Stimulated activated CD4-positive, alpha-beta T cell treated with anti-CD3 and anti-CD28 coated beads, TNF-alpha, amount 100 ng/mL, for 1 hour (primary cell): ENCODE measurements at regions not wholly inside any gene's neighbourhood (a gene's known extent, or its start where the extent isn't known, plus 50 kb on each side); places are given as distances from the start of the nearest gene placed in this dataset.
"Not testable (repeated sequence)": the region's sequence is repeated elsewhere in the genome, so short reads cannot be mapped to it uniquely, and the experiment has no call there.

Experiments
- DNase-seq, 3 donors: peaks; one replicate each; pipeline ENCODE4 v3.0.0-alpha.2; 2020; ENCODE audit warnings: low read depth in 3 of 3, low spot score in 1 of 3

GRCh38 chr2:122528061-122528460 is 772.6 kb downstream of the TSN start:
- no peak for DNase-seq

- no peak for DNase-seq
Observed at GRCh38 chr2:122528958-122529705, 773.7 kb downstream of the TSN start.

- DNase-seq = no peak
Observed at GRCh38 chr2:122530814-122531213, 775.4 kb downstream of the TSN start.

- no peak for DNase-seq
Observed at GRCh38 chr2:122531290-122532071, 776.0 kb downstream of the TSN start.

GRCh38 chr2:122532072-122532344 is 776.6 kb downstream of the TSN start:
- DNase-seq = no peak

- DNase-seq = no peak
Observed at GRCh38 chr2:122532481-122532880, 777.0 kb downstream of the TSN start.

- DNase-seq = no peak
Observed at GRCh38 chr2:122535960-122536505, 780.6 kb downstream of the TSN start.

- DNase-seq = no peak
Observed at GRCh38 chr2:122539311-122539710, 783.9 kb downstream of the TSN start.

- DNase-seq = no peak
Observed at GRCh38 chr2:122539920-122540319, 784.5 kb downstream of the TSN start.

GRCh38 chr2:122542236-122542635 is 786.8 kb downstream of the TSN start:
- no peak for DNase-seq

- DNase-seq = no peak
Observed at GRCh38 chr2:122542646-122543045, 787.2 kb downstream of the TSN start.

GRCh38 chr2:122543815-122544214 is 788.4 kb downstream of the TSN start:
- no peak for DNase-seq

GRCh38 chr2:122545821-122546220 is 790.4 kb downstream of the TSN start:
- no peak for DNase-seq

GRCh38 chr2:122562775-122563174 is 807.3 kb downstream of the TSN start:
- no peak for DNase-seq

- no peak for DNase-seq
Observed at GRCh38 chr2:122563781-122564180, 808.3 kb downstream of the TSN start.

GRCh38 chr2:122564843-122565242 is 809.4 kb downstream of the TSN start:
- no peak for DNase-seq

- DNase-seq = no peak
Observed at GRCh38 chr2:122565364-122565763, 809.9 kb downstream of the TSN start.

GRCh38 chr2:122570641-122571040 is 815.2 kb downstream of the TSN start:
- no peak for DNase-seq

GRCh38 chr2:122571471-122571870 is 816.0 kb downstream of the TSN start:
- DNase-seq = not testable (repeated sequence)

- DNase-seq = no peak
Observed at GRCh38 chr2:122575076-122575475, 819.6 kb downstream of the TSN start.

- DNase-seq = no peak
Observed at GRCh38 chr2:122583159-122583917, 827.9 kb downstream of the TSN start.

- no peak for DNase-seq
Observed at GRCh38 chr2:122590524-122590923, 835.1 kb downstream of the TSN start.
